OCI-LY1 (cell line): ENCODE measurements at regions not wholly inside any gene's neighbourhood (a gene's known extent, or its start where the extent isn't known, plus 50 kb on each side); places are given as distances from the start of the nearest gene placed in this dataset.

Experiments
- H2AFZ ChIP-seq: fragments of 200-600 bp; sonication (generic), shearing (Covaris generic); 2 replicates; pipeline ENCODE4 v1.6.0; 2014; ENCODE audit warnings: antibody characterized with exemption, mild to moderate bottlenecking, low read length
- H3F3A ChIP-seq: fragments of 200-600 bp; sonication (generic), shearing (Covaris generic); 2 replicates; pipeline ENCODE4 v1.6.0; 2014; ENCODE audit warnings: mild to moderate bottlenecking, antibody characterized with exemption, low read length, moderate library complexity; ENCODE audit not compliant: insufficient read depth
- H3K27ac ChIP-seq: fragments of 200-600 bp; sonication (generic); 2 replicates; pipeline ENCODE4 v1.5.1; 2014; ENCODE audit warnings: low read length, mixed run types, mild to moderate bottlenecking, low read depth; ENCODE audit not compliant: poor library complexity, severe bottlenecking
- H3K27me3 ChIP-seq: fragments of 200-600 bp; sonication (generic); 2 replicates; pipeline ENCODE4 v1.6.0; 2014; ENCODE audit warnings: antibody characterized with exemption, mild to moderate bottlenecking, low read length, moderate library complexity; ENCODE audit not compliant: insufficient read depth
- H3K36me3 ChIP-seq: fragments of 200-600 bp; sonication (generic); 2 replicates; pipeline ENCODE4 v1.6.1; 2014; ENCODE audit warnings: mild to moderate bottlenecking, antibody characterized with exemption, low read length, moderate library complexity, mixed read lengths; ENCODE audit not compliant: insufficient read depth
- H3K4me1 ChIP-seq: fragments of 200-600 bp; sonication (generic); 2 replicates; pipeline ENCODE4 v1.5.1; 2014; ENCODE audit warnings: mild to moderate bottlenecking, low read length, moderate library complexity; ENCODE audit not compliant: insufficient read depth, severe bottlenecking
- H3K4me2 ChIP-seq: fragments of 200-600 bp; sonication (generic), shearing (Covaris generic); 2 replicates; pipeline ENCODE4 v1.6.1; 2014; ENCODE audit warnings: low read length
- H3K4me3 ChIP-seq: fragments of 200-600 bp; sonication (generic); 2 replicates; pipeline ENCODE4 v1.5.1; 2014; ENCODE audit warnings: low read length, low read depth, mild to moderate bottlenecking, mixed read lengths; ENCODE audit not compliant: poor library complexity, severe bottlenecking
- H3K79me2 ChIP-seq: fragments of 200-600 bp; shearing (Covaris generic); 2 replicates; pipeline ENCODE4 v1.6.1; 2016; ENCODE audit warnings: mixed run types, low read length, mixed read lengths; ENCODE audit not compliant: insufficient read depth
- H3K9ac ChIP-seq: fragments of 200-600 bp; sonication (generic), shearing (Covaris generic); 2 replicates; pipeline ENCODE4 v1.6.1; 2014; ENCODE audit warnings: mild to moderate bottlenecking, low read length, mixed read lengths
- H3K9me2 ChIP-seq: fragments of 200-600 bp; sonication (generic), shearing (Covaris generic); 2 replicates; pipeline ENCODE4 v1.6.1; 2014; ENCODE audit warnings: low read depth, mild to moderate bottlenecking, low read length, mixed read lengths
- H3K9me3 ChIP-seq: fragments of 200-600 bp; shearing (Covaris generic); 2 replicates; pipeline ENCODE4 v1.6.1; 2014; ENCODE audit warnings: low read length, mixed read lengths
- H4K20me1 ChIP-seq: fragments of 200-600 bp; sonication (generic), shearing (Covaris generic); 2 replicates; pipeline ENCODE4 v1.6.0; 2016; ENCODE audit warnings: mild to moderate bottlenecking, low read length; ENCODE audit not compliant: insufficient read depth
- EZH2 ChIP-seq: fragments of 200-600 bp; sonication (generic), shearing (Covaris generic); IDR thresholded peaks from 2 replicates; pipeline ENCODE4 v1.8.0; 2017; ENCODE audit warnings: borderline replicate concordance, mixed run types, mild to moderate bottlenecking, antibody characterized with exemption, low read length, moderate library complexity, mixed read lengths
- TF ChIP-seq, protein P1 (sequence below): fragments of 200-600 bp; sonication (generic), shearing (Covaris generic); IDR thresholded peaks from 2 replicates; pipeline ENCODE4 v1.5.1; 2017; ENCODE audit warnings: mild to moderate bottlenecking, antibody characterized with exemption, low read length, moderate library complexity, mixed read lengths

DNA sequence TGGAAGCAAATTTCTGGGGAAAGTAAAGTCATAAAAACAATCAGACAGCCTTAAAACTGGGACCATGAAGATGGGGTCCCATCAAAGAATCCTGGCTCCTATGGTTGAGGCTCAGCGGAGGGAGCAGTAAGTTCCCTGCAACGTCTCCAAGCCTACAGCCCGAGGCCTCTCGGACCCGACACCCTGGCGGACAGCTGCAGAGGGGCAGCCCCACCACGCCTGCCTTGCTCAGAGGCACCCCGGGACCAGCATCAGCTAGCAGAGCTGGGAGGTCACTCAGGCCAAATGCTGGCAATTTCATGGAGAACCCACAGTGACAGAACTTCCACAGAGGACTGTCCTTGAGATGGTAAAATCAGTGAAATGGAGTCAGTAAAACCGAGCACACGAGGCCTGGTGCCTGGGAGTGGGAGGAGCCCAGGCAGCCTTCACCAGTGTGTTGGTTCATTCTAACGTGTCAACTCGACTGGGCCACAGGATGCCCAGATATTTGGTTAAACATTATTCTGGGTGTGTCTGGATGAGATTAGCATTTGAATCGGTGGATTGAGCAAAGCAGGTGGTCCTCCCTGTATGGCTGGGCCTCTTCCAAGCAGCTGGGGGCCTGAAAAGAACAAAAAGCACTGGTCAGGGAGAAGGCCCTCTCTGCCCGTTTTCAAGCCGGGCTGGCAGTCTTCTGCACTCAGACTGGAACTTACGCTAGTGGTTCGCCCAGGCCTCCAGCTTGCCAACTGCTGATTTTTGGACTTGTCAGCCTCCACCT, 96.2 kb upstream of the INSIG1 start:
- Histone ChIP-seq H3K4me3 (no peak overlapping the region), H3K9me2 (no peaks in the 10 kb centered on the region), H4K20me1 (no peaks in the 10 kb centered on the region), H3K79me2 (no peaks in the 10 kb centered on the region), H3F3A (no peaks in the 10 kb centered on the region), H2AFZ (no peak overlapping the region), H3K9ac (no peak overlapping the region), H3K36me3 (peaks cover 4% of the 10 kb centered on the region; the same call in 1 of the 2 replicates), H3K4me1 (peaks cover 20% of the 10 kb centered on the region), H3K27me3 (peaks cover 5% of the 10 kb centered on the region; the same call in 1 of the 2 replicates), H3K27ac (no peak overlapping the region), H3K4me2 (no peak overlapping the region), H3K9me3 (peaks cover 8% of the 10 kb centered on the region)
- TF ChIP-seq, protein P1, sequence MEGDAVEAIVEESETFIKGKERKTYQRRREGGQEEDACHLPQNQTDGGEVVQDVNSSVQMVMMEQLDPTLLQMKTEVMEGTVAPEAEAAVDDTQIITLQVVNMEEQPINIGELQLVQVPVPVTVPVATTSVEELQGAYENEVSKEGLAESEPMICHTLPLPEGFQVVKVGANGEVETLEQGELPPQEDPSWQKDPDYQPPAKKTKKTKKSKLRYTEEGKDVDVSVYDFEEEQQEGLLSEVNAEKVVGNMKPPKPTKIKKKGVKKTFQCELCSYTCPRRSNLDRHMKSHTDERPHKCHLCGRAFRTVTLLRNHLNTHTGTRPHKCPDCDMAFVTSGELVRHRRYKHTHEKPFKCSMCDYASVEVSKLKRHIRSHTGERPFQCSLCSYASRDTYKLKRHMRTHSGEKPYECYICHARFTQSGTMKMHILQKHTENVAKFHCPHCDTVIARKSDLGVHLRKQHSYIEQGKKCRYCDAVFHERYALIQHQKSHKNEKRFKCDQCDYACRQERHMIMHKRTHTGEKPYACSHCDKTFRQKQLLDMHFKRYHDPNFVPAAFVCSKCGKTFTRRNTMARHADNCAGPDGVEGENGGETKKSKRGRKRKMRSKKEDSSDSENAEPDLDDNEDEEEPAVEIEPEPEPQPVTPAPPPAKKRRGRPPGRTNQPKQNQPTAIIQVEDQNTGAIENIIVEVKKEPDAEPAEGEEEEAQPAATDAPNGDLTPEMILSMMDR, result no peak
- TF ChIP-seq EZH2, result no peak

DNA sequence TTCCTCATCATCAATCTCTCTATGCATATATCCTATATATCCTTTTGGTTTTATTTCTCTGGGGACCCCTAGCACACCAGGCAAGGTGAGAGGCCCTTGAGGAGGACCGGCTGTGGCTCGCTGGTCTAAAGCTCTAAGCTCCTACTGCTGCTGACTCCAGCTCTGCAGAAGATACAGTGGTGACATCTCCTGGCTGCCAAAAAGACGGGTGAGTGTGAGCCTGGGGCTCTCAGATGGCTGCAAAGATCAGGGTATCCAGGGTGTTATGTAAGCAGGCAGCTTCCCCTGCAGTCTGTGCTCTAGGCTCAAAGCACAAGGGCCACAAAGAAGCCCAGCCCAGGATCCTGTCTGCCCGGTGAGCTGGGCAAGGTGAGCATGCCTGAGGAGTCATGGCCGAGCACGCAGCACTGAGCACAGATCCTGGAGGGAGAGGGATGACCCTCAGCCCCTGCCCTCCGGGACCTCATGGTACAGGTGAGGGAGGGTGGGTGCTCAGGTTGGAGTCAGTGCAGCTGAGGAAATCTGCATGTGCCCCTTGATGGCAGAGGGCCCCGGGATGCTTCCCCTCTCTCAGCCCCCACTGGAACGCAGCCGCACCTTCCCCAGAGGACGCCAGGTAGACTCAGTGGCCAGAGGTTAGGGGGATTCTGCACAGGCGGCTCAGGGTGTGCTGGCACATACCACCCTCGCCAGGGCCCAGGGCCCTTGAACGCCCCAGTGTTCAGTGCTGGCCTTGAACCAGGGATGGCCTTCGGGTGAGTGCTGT, 95.4 kb upstream of the INSIG1 start:
- Histone ChIP-seq H3K4me2 (no peak overlapping the region), H3K9ac (no peak overlapping the region), H2AFZ (no peak overlapping the region), H3K79me2 (no peaks in the 10 kb centered on the region), H3K4me1 (peaks cover 27% of the 10 kb centered on the region), H3F3A (no peaks in the 10 kb centered on the region), H3K27ac (no peak overlapping the region), H3K27me3 (no peaks in the 10 kb centered on the region; the same call in 1 of the 2 replicates), H3K4me3 (no peak overlapping the region), H3K9me2 (no peaks in the 10 kb centered on the region), H3K36me3 (no peaks in the 10 kb centered on the region; the same call in 1 of the 2 replicates), H3K9me3 (peaks cover under 1% of the 10 kb centered on the region; the same call in 1 of the 2 replicates), H4K20me1 (no peaks in the 10 kb centered on the region)
- TF ChIP-seq, protein P1, result no peak

DNA sequence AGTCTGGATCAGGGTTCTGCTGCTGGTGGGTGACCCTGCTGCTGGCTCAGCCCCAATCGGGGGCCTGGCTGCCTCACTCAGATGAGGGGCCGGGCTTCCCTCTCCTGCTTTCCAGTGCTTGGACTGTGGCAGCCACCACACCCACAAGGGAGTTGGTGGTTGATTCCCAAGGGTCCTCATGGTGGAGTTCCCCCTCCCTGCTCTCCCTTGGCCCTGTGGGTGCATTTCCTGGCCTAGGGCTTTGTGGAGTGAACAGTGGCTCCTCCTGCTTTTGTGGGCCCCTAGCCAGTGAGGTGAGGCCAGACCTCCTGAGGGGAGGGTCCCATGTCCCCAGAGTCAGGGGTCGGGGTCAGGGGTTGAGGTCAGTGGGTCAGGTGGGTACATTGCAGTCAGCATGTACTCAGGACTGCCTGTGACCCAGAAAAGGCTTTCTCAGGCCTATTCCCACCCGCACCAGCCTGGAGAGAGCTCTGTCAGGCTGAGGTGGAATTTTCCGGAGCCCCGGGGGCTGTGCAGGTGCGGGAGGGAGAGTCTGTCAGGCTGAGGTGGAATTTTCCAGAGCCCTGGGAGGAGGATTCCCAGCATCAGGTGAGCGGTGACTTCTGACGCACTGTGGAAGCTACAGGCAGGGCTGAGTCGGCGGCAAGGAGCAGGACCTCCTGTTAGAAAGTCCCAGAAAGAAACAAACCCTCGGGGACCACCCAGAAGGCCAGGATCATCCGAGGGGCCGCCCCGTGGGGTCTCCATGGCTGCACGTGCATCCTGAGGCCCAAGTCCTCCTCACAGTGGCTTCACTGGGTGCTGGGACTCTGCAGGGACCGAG, 94.4 kb upstream of the INSIG1 start:
- no peaks in the 10 kb centered on the region; the same call in 1 of the 2 replicates for H3K36me3 ChIP-seq
- peaks cover 28% of the 10 kb centered on the region for H3K4me1 ChIP-seq
- no peaks in the 10 kb centered on the region for H3K79me2 ChIP-seq
- H3K4me2 ChIP-seq, result no peak overlapping the region
- H3K27me3 ChIP-seq, result no peaks in the 10 kb centered on the region
- H3K9ac ChIP-seq, result no peak overlapping the region
- H3K9me2 ChIP-seq, result no peaks in the 10 kb centered on the region
- H3K27ac ChIP-seq, result peak overlapping the region; percentile 96
- H2AFZ ChIP-seq, result no peak overlapping the region
- H3F3A ChIP-seq, result no peaks in the 10 kb centered on the region
- no peaks in the 10 kb centered on the region for H4K20me1 ChIP-seq
- H3K4me3 ChIP-seq, result no peak overlapping the region
- H3K9me3 ChIP-seq, result no peaks in the 10 kb centered on the region
- TF ChIP-seq, protein P1, result no peak
- TF ChIP-seq EZH2, result no peak
